Sigmoid colon (tissue), 6 donors: ENCODE measurements at regions not wholly inside any gene's neighbourhood (a gene's known extent, or its start where the extent isn't known, plus 50 kb on each side); places are given as distances from the start of the nearest gene placed in this dataset.
A peak's percentile ranks its signal among the peaks of the same experiment; 100 is the strongest.

Experiments
- DNase-seq: peaks from one replicate; pipeline ENCODE4 v3.0.0-alpha.2; 2019
- H3K27ac ChIP-seq, 4 donors: fragments of 200-600 bp; sonication (generic); one replicate each; pipeline ENCODE4 v1.5.1; 2016 to 2019; ENCODE audit warnings: mild to moderate bottlenecking in 1 of 4
- H3K27me3 ChIP-seq, 3 donors: fragments of 200-600 bp; sonication (generic); one replicate each; pipeline ENCODE4 v1.5.1; 2019; ENCODE audit warnings: mild to moderate bottlenecking in 1 of 3
- H3K36me3 ChIP-seq, 4 donors: fragments of 200-600 bp; sonication (generic); one replicate each; pipeline ENCODE4 v1.5.1; 2016 to 2019
- H3K4me1 ChIP-seq, 4 donors: fragments of 200-600 bp; sonication (generic); one replicate each; pipeline ENCODE4 v1.5.1; 2017 to 2019
- H3K4me3 ChIP-seq, 4 donors: fragments of 200-600 bp; sonication (generic); one replicate each; pipeline ENCODE4 v1.5.1; 2017 to 2019; ENCODE audit warnings: mild to moderate bottlenecking in 2 of 4, moderate library complexity in 1 of 4
- H3K9me3 ChIP-seq, 4 donors: fragments of 200-600 bp in 3 of 4; sonication (generic) in 3 of 4; one replicate each; pipeline versions ENCODE4 v1.5.1 to v1.6.1; 2013 to 2019
- CTCF ChIP-seq, 4 experiments: fragments of 450-650 bp in 3 of 4; fragments of 200-600 bp in 1 of 4; IDR thresholded peaks; one replicate each; pipeline ENCODE4 v1.5.1; 2016 to 2019; ENCODE audit warnings: antibody characterized with exemption in 4 of 4, mild to moderate bottlenecking in 3 of 4, moderate library complexity in 2 of 4
- EP300 ChIP-seq, 4 donors: sonication (generic); formaldehyde crosslinking; IDR thresholded peaks; one replicate each; pipeline ENCODE4 v1.6.1; 2017; ENCODE audit warnings: antibody characterized with exemption in 4 of 4
- POLR2A ChIP-seq, 2 donors: fragments of 450-650 bp; IDR thresholded peaks; one replicate each; pipeline ENCODE4 v1.6.1; 2016; ENCODE audit warnings: antibody characterized with exemption in 2 of 2, mild to moderate bottlenecking in 2 of 2, moderate library complexity in 2 of 2
- POLR2AphosphoS5 ChIP-seq, 4 donors: sonication (generic); formaldehyde crosslinking; IDR thresholded peaks; one replicate each; pipeline ENCODE4 v1.6.1; 2017; ENCODE audit warnings: antibody characterized with exemption in 4 of 4
- WGBS, 2 donors: extraction: QIAGEN DNeasy Blood & Tissue Kit; methylation state at CpG; one replicate each; pipeline ENCODE4 v1.1.7; 2013; 5-methylcytosine and 5-hydroxymethylcytosine counted together
- intact Hi-C: fragments of 100-400 bp; cut with DNase I; formaldehyde crosslinking; loops from one replicate; pipeline ENCODE4 v1.15.1; 2023
- donor health status: healthy with polysubstance abuse.
- donor health status: healthy.

DNA sequence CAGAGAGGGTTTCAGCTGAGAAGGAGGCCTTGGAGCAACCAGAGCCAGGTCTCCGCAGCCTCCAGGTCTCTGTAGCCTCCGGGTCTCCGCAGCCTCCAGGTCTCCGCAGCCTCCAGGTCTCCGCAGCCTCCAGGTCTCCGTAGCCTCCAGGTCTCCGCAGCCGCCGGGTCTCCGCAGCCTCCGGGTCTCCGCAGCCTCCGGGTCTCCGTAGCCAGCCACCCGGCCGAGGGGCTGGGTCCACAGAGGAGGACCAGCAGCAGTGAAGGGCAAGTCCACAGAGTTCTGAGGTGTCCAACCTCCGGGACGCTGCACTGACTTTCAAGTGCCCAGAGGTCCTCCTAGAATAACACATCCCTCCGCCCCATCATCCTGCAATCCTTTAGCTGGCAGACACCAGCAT, 221.0 kb downstream of the RBFOX3 start:
- Histone ChIP-seq H3K9me3 (no peaks in the 10 kb centered on the region), H3K4me3 (no peak overlapping the region), H3K27ac (no peak overlapping the region), H3K4me1 (peaks cover 0 to 9% (median 5%) of the 10 kb centered on the region in 4 donors), H3K36me3 (peaks cover 0 to 6% (median 0%) of the 10 kb centered on the region in 4 donors), H3K27me3 (no peaks in the 10 kb centered on the region)
- 91 to 93% methylated on average over 19 of the region's 19 CpGs for WGBS, 2 donors
- intact Hi-C loops = loop anchor here (5.0 kb wide), 1 partner anchor 317 kb away; no protein-coding TSS in a partner anchor
- TF ChIP-seq EP300 (IDR thresholded peaks at IDR 0.05) = no peak
- no peak for TF ChIP-seq POLR2A (IDR thresholded peaks at IDR 0.05)
- no peak for TF ChIP-seq POLR2AphosphoS5 (IDR thresholded peaks at IDR 0.05)
- TF ChIP-seq CTCF (IDR thresholded peaks at IDR 0.05) = no peak
- DNase-seq = no peak

DNA sequence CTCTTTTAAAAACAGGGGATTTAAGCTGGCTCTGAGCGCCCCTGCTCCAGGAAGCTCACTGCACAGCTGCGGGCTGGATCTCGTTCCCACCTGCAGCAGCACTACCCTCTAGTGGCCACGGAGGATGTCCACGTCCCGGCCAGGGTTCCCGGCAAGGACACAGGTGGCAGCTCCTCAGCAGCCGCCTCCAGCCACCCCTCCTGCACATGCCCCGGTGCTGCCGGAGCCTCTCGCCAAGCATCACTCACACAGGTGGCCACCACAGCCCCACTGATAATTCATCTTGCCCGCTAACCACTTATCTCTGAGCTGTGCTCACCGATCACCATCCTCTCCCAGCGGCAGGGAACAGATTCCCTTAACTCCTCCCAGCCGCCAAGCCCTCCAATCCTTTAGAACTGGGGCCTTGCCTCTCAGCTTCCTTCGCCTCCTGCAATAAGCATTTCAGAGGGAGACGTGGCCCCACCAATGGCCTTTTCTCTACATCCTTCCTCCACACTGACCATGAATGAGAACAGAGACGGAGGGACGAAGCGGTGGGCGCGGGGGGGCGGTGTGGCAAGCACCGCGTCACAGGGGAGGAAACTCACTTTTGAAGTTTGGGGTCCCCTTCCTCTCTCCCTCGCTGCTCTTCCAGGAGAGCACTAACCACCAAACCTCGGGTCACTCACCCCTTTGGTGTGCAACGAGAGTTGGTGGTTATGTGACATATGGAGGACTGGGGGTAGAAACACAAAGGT, 222.1 kb downstream of the RBFOX3 start:
- no peaks in the 10 kb centered on the region for H3K36me3 ChIP-seq
- no peak overlapping the region for H3K4me3 ChIP-seq
- H3K4me1 ChIP-seq = peaks cover 0 to 9% (median 5%) of the 10 kb centered on the region in 4 donors
- no peak for DNase-seq
- H3K27me3 ChIP-seq = no peaks in the 10 kb centered on the region
- no peaks in the 10 kb centered on the region for H3K9me3 ChIP-seq
- H3K27ac ChIP-seq = no peak overlapping the region
- WGBS, 2 donors = 38 to 50% methylated on average over 28 of the region's 28 CpGs
- intact Hi-C loops = no loop called here
- TF ChIP-seq CTCF (IDR thresholded peaks at IDR 0.05) = peak in 3 of 4 experiments; percentile 33 to 53 (median 43)
- no peak for TF ChIP-seq POLR2AphosphoS5 (IDR thresholded peaks at IDR 0.05)
- TF ChIP-seq POLR2A (IDR thresholded peaks at IDR 0.05) = no peak
- TF ChIP-seq EP300 (IDR thresholded peaks at IDR 0.05) = no peak

- H3K27ac ChIP-seq = no peak overlapping the region
- no peak overlapping the region for H3K4me3 ChIP-seq
- no peaks in the 10 kb centered on the region for H3K27me3 ChIP-seq
- DNase-seq = no peak
- intact Hi-C loops = no loop called here
- 73 to 82% methylated on average over 6 of the region's 6 CpGs for WGBS, 2 donors
- peaks cover 0 to 9% (median 5%) of the 10 kb centered on the region in 4 donors for H3K4me1 ChIP-seq
- TF ChIP-seq CTCF (IDR thresholded peaks at IDR 0.05) (no peak), EP300 (IDR thresholded peaks at IDR 0.05) (no peak), POLR2AphosphoS5 (IDR thresholded peaks at IDR 0.05) (no peak), POLR2A (IDR thresholded peaks at IDR 0.05) (no peak)
- H3K36me3 ChIP-seq = no peaks in the 10 kb centered on the region
- no peaks in the 10 kb centered on the region for H3K9me3 ChIP-seq
Observed at GRCh38 chr17:79387783-79388182, 223.1 kb downstream of the RBFOX3 start.

GRCh38 chr17:79385962-79386563, 224.8 kb downstream of the RBFOX3 start:
- no peaks in the 10 kb centered on the region for H3K27me3 ChIP-seq
- no peaks in the 10 kb centered on the region for H3K36me3 ChIP-seq
- no peak overlapping the region for H3K27ac ChIP-seq
- no peak for DNase-seq
- H3K4me3 ChIP-seq = no peak overlapping the region
- H3K9me3 ChIP-seq = no peaks in the 10 kb centered on the region
- intact Hi-C loops = no loop called here
- TF ChIP-seq EP300 (IDR thresholded peaks at IDR 0.05) (no peak), CTCF (IDR thresholded peaks at IDR 0.05) (no peak), POLR2AphosphoS5 (IDR thresholded peaks at IDR 0.05) (no peak), POLR2A (IDR thresholded peaks at IDR 0.05) (no peak)
- H3K4me1 ChIP-seq = peaks cover 0 to 9% (median 5%) of the 10 kb centered on the region in 4 donors
- 83 to 86% methylated on average over 5 of the region's 5 CpGs for WGBS, 2 donors
